IMR-90 (cell line): ENCODE measurements at regions not wholly inside any gene's neighbourhood (a gene's known extent, or its start where the extent isn't known, plus 50 kb on each side); places are given as distances from the start of the nearest gene placed in this dataset.

Experiments used
- POLR2A ChIP-seq: IDR thresholded peaks from 2 replicates; pipeline ENCODE4 v1.6.1; 2012; ENCODE audit warnings: mild to moderate bottlenecking, low read depth, low read length
- TF ChIP-seq, protein P1 (sequence below): conservative IDR thresholded peaks from 2 replicates; pipeline ENCODE4 v1.5.1; 2012; ENCODE audit warnings: mild to moderate bottlenecking, low read depth, low read length, improper control_type of control experiment

DNA sequence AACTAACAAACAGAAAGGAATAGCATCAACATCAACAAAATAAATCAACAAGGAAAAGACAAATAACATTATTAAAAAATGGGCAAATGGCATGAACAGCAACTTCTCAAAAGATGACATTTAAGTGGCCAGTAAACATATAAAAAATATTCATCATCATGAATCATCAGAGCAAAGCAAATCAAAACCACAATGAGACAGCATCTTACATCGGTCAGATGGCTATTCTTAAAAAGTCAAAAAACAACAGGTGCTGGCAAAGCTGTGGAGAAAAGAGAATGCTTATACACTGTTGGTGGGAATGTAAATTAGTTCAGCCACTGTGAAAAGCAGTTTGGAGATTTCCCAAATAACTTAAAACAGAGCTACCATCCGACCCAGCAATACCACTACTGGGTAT lies 327.1 kb downstream of the CMPK2 start:
- TF ChIP-seq, protein P1, sequence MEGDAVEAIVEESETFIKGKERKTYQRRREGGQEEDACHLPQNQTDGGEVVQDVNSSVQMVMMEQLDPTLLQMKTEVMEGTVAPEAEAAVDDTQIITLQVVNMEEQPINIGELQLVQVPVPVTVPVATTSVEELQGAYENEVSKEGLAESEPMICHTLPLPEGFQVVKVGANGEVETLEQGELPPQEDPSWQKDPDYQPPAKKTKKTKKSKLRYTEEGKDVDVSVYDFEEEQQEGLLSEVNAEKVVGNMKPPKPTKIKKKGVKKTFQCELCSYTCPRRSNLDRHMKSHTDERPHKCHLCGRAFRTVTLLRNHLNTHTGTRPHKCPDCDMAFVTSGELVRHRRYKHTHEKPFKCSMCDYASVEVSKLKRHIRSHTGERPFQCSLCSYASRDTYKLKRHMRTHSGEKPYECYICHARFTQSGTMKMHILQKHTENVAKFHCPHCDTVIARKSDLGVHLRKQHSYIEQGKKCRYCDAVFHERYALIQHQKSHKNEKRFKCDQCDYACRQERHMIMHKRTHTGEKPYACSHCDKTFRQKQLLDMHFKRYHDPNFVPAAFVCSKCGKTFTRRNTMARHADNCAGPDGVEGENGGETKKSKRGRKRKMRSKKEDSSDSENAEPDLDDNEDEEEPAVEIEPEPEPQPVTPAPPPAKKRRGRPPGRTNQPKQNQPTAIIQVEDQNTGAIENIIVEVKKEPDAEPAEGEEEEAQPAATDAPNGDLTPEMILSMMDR = no peak
- no peak for TF ChIP-seq POLR2A
